NCI-H2107 treated with DMSO at 0.1 percent for 48 hours (cell line): ENCODE measurements at regions not wholly inside any gene's neighbourhood (a gene's known extent, or its start where the extent isn't known, plus 50 kb on each side); places are given as distances from the start of the nearest gene placed in this dataset.

Experiments
- DNase-seq: peaks from one replicate; lab custom pipeline; 2025; ENCODE audit not compliant: unreplicated experiment; lab: John Stamatoyannopoulos, UW

DNA sequence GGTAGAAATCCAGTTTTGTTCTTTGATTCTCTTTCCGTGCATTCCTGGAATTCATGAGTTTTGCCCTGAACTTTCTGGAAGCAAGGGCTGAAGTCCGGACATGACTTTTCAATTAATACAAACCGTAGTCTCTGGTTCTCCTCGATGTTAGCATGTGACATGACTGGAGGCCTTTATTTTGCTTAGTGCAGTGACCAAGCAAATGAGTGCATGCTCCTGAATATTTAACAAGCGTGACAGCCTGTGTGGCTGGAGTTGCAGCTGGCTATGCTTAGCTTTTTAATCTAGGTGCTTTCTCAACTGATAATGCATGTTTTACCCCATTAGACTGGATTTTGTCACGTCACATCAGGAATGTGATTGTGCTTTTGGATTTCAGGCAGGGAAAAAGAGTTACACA lies 302.1 kb downstream of the MAP2K6 start:
- DNase-seq = no peak

- DNase-seq = no peak
Measured at GRCh38 chr17:69717214-69717613, 302.7 kb downstream of the MAP2K6 start.

GRCh38 chr17:69717819-69718218 lies 303.3 kb downstream of the MAP2K6 start:
- DNase-seq = no peak

- DNase-seq = no peak
Measured at GRCh38 chr17:69719474-69720048, 305.1 kb downstream of the MAP2K6 start.

GRCh38 chr17:69722518-69722917 lies 308.0 kb downstream of the MAP2K6 start:
- DNase-seq = no peak

DNA sequence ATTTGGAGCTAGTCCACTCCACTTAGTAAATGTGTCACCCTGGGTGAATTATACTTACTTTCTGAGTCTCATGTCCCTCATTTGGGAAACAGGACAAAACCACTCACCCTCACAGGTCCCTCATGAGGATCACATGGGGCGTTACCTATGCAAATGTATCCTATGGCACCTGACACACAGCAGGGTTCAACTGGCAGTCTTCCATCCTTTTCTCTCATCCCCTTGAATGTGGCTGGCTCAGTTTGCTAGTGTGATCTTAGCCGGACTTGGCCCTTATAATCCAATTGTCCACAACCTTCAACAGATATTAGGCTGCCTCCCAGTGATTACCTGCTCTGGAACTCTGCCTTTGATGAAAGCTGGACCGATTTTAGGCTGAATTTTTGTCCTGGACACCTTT lies 308.8 kb downstream of the MAP2K6 start:
- DNase-seq = no peak

DNA sequence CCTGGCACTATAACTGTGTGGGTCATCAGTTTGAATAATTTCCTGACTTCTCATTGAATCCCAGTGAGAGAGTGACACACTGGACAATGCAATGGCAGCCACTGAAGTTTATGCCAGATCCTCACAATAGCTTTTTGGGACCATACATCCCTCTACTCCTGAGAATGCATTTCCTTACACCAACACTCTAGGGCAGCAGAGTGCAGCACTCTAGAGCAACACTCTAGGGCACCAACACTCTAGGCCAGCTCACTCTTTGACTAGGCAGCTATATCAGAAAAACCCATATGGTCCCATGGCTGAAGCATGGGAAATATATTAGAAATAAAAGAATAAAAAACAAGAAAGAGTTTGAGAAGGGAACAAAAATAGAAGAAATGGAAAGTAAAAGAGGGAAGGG lies 309.2 kb downstream of the MAP2K6 start:
- peak; percentile 19 for DNase-seq

DNA sequence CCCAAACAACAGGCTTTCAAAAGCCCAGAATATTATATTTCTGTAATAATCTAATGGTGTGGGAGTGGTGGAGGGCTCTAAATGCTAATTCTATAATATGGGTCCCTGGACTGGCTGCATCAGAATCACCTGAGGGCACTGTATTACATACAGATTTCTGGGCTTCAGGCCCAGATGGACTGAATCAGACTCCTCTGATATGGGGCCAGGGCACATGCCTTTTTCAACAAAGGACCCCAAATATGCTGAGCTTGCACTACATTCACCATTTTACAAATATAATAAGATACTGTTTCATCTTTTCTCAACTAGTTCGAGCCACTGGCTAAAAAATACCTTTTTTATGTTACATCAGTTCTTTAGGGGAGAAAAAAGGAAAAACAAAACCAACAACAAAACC lies 309.7 kb downstream of the MAP2K6 start:
- DNase-seq = no peak

GRCh38 chr17:69725146-69725545 lies 310.6 kb downstream of the MAP2K6 start:
- no peak for DNase-seq

- DNase-seq = no peak
Measured at GRCh38 chr17:69728816-69729215, 314.3 kb downstream of the MAP2K6 start.

- no peak for DNase-seq
Measured at GRCh38 chr17:69729944-69730343, 315.4 kb downstream of the MAP2K6 start.

DNA sequence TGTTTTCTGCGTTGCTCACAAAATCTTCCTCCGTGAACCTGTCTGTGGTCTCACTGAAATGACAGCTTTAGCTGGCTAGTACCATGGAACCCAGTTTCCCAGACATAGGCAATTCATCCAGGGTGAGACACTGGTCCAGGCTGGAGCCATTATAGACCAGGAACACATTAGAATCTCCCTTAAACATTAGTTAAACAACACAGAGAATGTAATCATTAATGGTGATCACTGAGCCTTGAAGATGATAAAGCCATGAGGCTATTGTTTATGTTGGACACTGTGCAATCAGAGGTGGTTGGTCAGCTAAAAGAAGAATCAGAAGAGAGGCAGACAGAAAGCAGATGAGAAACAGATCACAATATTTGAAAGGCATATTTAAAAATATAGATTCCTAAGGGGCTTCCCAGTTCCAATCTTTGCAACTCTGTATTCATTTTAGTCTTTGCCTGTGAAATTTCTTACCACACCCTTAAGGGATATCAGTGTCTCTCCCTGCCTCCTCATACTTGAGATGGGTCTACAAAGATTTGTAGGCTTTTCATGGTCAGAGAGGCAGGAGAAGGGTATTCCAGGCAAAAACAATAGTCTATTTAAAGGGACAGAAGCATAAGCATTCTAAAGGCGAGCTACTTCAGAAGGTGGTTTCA lies 317.9 kb downstream of the MAP2K6 start:
- no peak for DNase-seq

DNA sequence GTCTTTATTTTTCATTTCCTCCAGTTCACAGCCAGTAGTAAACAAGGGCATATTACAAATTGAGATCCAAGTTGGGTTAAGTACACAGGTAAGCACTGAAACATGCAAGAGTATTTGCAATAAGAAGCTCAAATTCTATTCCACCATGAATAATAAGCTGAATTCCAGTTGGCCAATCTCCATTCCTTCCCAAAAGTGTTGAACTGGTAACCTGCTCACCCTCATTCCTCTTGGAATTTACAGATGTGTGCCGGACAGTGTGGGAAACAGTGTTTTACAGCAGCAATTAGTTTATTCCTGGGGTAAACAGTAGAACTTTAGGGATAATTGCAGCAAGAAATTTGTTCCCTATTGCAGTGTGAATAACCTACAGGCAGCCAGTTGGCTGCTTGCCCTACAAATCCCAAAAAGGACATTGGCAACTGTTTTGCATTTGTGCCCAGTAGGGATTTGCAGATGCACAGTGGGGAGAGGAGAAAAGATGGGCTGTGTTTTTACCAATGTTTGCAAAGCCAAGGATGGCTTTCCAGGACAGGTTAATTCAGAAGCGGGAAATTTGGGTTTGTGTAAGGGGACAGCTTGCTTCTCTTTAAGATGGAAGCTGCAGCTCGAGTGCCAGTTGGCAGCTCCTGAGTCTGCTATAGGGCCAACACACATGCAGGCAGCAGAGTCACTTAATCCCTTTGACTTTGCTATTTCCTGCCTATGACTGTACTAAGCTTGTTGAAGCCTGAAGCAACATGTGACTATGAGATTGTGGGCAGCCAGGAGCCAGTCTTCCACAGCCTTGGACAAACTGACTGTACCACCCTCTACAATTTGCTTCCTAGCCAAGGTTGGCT lies 318.9 kb downstream of the MAP2K6 start:
- no peak for DNase-seq

DNA sequence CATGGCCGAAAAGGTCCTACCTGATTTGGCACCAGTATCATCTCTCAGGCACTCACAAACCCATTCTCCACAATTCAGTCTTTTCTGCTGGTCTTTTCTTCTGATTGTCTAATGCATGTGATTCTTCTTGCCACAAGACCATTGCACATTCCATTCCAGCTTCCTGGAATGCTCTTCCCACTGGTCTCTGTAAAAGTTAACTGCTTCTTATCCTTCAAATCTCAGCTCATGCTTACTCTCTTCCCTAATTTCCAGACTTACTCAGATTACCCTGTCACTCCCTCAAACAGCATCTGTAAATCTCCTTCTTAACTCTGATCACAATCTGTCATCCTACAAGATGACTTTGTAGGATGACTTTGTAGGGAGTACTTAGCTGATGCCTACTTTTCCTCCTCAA lies 320.2 kb downstream of the MAP2K6 start:
- DNase-seq = no peak

DNA sequence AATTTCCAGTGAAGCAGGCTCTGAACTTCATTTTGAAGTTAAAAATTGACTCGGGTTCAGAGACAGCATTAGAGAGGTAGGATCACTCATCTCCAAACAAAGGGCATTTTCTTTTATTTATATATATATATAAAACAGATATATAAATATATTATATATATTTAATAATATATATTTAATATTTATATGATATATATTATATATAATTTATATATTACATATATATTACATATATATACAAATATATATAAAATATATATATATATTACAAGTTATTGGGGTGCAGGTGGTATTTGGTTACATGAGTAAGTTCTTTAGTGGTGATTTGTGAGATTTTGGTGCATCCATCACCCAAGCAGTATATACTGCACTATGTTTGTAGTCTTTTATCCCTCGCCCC lies 320.8 kb downstream of the MAP2K6 start:
- no peak for DNase-seq

DNA sequence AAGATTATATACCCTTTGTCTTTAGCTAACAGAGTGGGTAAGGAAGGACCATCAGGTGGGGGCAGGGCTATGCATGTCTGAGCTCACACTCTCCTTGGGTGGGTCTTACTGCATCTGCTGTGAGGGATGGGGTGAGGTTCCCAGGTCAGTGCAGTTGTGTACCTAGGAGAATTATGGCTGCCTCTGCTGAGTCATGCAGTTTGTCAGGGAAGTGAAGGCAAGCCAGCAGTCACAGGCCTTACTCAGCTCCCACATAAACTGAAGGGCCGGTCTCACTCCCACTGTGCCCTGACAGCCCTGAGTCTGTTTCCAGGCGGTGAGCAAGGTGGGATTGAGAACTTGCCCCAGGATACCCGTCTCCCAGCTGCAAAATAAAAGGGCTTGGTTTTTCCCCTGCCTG lies 328.6 kb downstream of the MAP2K6 start:
- no peak for DNase-seq

DNA sequence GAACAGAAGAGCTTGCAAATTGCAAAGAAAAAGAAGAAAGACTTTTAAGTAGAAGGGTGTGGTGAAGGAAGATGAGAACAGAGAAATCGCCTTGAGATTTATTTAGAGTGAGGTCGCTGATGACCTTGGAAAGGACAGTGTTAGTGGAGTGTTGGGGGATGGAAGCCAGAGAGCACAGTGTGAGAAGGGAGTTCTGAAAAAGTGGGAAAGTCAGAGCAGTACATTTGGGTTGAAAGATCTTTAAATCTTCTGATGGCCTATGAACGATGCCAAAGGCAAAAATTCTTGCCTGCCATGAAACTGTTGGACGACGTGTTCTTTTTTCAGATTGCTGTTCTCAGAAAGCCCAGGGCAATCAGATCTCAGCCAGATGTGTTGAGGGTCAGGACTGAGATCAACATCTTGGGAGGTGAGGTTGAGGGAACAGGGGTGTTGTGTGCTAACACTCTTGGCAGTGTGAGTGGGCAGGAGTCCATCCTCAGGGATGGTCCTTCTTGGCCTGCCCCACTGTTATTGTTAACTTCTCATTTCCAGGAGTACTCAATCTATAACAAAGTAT lies 330.1 kb downstream of the MAP2K6 start:
- DNase-seq = no peak

DNA sequence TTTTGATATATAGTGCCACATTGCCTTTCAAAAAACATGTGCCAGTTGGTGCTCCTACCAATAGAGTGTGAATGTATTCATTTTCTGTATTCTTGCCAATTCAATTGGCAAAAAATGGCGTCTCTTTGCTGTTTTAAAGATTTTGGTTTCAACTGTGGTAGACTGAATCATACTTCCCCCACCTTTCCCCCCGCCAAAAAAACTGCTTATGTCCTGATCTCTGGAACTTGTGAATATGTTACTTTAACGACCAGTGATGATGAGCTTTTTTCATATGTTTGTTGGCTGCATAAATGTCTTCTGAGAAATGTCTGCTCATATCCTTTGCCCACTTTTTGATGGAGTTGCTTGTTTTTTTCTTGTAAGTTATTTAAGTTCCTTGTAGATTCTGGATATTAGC lies 325.1 kb upstream of the KCNJ16 start:
- no peak for DNase-seq

DNA sequence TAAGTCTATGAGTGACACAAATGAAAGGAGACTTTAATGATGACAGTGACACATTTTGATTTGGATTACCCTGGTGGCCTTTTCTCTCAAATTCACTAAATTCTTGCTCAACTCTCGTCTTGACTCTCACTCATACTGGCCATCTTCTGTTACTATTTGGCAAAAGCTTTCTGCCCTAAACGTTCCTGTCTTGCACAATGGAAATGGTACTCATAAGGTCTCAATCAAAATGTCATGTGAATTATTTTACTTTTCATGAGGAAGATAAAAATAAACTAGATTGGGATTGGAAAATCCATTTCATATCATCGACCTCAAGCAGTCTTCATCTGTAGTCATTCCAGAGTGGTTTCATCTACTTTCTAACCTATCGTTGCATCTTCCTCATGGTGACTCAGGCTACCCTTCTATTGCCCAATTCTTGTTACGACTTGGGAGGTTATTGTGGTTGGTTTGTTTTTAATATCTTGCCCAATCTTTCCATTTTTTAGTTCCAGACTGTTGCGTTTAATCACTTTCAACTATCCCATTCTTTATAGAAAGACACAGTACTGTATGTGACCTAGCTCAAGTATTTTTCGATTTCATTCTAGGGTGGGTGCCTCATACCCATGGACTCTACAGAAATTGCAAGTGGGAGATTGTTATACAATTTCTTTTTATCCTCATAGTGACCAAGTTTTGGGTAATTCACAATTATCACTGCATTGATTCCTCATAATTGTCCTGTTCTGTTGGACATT lies 317.2 kb upstream of the KCNJ16 start:
- DNase-seq = no peak

- DNase-seq = no peak
Measured at GRCh38 chr17:69760562-69760961, 314.5 kb upstream of the KCNJ16 start.

DNA sequence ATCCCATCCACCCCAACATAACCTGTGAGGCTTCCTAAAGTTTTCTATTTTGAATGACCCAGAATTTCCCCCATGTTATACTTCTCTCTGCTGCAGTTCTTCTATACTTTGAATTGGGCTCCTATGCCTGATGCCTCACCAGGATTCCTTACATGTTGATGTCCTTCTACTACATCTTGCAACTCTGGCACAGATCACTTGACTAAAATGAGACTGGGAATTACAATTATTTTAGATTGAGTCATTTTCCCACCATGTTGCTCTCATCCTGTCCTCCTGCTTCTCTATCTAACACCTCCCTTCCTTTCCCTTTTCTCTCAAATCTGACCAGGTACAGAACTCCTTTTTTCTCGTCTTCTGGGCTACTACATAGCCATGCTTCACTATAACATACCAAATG lies 314.0 kb upstream of the KCNJ16 start:
- DNase-seq = no peak
